Stimulated activated CD4-positive, alpha-beta T cell treated with anti-CD3 and anti-CD28 coated beads, Interleukin-4, amount 100 ng/mL, for 24 hours (primary cell): ENCODE measurements at regions not wholly inside any gene's neighbourhood (a gene's known extent, or its start where the extent isn't known, plus 50 kb on each side); places are given as distances from the start of the nearest gene placed in this dataset.
"Not testable (repeated sequence)": the region's sequence is repeated elsewhere in the genome, so short reads cannot be mapped to it uniquely, and the experiment has no call there.

ENCODE experiments used
- DNase-seq: peaks from one replicate; pipeline ENCODE4 v3.0.0-alpha.2; 2020

DNA sequence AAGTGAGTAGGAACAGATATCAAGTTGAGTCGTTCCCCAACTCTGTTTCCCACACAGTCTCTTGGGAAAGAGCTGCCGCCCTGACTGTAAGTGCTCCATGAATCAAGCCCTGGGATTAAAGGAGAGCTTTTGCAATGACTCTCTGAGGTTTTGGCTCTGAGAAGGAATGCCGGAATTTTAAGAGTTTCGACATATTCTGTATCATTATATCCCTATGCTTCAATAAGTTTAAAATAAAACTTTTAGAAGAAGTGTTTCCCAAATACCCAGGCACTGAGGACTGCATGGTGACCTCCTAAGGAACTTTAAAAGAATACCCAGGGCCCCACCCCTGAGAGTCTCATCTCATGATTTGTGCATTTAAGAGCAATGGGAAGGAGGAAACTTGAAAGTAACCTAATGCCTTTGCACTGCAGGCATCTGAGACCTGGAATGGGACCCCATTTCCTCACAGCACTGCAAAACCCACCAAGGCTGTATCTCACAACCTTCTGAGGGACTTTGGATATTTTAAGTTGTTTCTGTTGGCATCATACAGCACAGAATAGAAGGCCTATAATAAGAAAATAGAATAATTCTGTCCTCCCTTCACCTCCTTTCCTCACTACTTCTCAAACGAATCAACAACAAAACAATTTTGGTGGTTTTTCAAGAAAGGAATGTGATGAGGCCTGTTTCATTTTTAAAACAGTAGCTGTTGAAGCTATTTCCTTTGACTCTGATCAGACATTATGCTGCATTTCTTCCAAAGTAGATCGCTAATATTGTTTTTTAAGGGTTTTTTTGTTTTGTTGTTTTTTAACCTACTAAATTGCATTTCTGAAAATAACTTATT lies 121.2 kb downstream of the GASK1B start:
- DNase-seq = no peak

GRCh38 chr4:158050942-158051341 lies 121.9 kb downstream of the GASK1B start:
- DNase-seq = no peak

GRCh38 chr4:158046345-158046744 lies 126.5 kb downstream of the GASK1B start:
- DNase-seq = no peak

GRCh38 chr4:158043971-158044618 lies 128.7 kb downstream of the GASK1B start:
- DNase-seq = no peak

DNA sequence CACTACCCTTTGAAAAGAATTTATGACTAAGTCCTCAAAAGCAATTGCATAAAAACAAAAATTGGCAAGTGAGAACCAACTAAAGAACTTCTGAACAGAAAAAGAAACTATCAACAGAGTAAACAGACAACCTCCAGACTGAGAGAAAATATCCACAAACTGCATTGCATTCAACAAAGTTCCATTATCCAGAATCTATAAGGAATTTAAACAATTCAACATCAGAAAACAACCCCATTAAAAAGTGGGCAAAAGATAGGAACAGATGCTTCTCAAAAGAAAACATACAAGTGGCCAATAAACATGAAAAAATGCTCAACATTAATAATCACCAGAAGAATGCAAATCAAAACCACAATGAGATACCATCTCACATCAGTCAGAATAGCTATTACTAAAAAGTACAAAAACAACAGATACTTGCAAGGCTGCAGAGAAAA lies 130.2 kb downstream of the GASK1B start:
- no peak for DNase-seq

DNA sequence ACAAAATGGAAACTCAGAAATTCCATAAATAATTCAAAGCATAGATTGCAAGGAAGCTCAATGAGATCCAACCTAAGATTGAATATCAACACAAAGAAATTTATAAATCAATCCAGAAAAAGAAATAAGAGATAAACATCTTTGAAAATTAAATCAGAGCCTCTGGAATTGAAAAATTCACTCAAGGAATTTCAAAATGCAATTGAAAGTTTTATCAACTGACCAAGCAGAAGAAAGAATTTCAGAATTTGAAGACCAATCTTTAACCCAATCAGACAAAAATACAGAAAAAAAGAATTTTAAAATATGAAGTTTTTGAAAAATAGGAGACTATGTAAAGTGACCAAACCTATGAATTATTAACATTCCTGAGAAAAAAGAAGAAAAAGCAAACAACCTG lies 134.1 kb downstream of the GASK1B start:
- no peak for DNase-seq

DNA sequence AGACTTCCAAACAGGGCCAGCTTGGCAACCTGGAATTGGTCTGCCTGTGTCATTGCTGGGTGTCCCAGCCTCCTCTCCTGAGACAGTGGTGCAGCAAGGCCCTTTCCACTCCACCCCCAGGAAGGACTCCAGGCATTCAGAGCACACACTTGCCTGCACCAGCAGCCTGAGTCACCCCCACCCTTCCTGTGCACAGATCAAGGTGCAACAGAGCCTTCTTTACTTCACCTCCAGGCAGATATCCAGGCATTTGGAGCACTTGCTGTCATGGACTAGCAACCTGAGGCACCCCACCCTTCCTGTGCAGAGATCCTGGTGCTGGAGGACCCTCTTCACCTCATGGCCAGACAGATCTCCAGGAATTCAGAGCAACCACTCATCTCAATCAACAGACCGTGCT lies 135.8 kb downstream of the GASK1B start:
- no peak for DNase-seq

DNA sequence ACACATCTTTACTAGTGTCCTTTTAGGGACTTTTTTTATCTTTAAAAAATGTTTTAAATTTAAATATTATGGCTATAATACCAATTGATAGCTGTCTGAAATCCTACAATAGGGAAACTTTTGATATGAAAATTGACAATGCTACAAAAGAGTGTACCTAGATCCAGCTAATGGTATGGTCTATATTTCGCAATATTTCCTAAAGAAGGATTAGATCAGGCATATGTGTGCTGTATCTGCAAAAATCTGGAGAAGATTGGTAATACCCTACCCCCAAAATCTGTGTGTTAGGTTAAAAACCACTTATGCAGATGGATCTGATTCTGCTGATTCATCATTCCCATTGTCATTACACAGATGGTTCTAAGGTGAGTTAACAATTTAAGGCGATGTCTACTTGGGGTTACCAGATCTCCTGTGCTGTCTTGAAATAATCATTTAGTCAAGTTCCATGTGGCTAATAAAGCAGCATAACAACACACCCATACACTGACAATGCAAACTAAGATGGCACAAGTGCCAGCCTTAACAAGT lies 137.1 kb downstream of the GASK1B start:
- no peak for DNase-seq

DNA sequence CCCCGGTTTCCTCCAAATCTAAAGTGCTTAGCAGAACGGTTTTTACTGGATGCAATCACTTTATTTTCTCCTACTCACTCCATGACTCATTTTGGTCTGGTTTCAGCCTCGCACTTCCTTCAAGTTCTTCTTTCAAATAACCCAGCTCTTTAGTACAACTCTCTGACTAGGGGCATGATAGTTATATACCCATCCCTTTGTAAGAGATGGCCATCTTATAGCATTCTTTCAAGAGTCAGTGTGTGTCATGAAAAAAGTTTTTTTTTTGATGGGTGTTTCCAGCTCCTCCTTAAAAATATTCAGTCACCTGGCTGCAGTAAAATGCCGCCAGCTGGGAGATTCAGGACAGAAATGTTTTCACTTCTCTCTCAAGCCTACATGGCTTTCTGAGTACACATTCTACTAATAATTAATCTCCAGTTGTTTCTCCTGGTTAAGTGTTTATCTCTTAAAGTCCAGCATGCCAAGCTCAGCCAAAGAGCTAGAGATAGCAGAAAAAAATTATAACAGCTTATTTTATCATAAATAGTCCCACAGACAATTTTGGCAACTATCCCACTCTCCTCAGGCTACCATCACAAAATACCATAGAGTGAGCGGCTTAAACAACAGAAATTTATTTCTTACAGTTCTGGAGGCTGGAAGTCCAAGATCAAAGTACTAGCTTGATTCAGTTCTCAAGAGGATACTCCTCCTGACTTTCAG lies 139.3 kb downstream of the GASK1B start:
- no peak for DNase-seq

DNA sequence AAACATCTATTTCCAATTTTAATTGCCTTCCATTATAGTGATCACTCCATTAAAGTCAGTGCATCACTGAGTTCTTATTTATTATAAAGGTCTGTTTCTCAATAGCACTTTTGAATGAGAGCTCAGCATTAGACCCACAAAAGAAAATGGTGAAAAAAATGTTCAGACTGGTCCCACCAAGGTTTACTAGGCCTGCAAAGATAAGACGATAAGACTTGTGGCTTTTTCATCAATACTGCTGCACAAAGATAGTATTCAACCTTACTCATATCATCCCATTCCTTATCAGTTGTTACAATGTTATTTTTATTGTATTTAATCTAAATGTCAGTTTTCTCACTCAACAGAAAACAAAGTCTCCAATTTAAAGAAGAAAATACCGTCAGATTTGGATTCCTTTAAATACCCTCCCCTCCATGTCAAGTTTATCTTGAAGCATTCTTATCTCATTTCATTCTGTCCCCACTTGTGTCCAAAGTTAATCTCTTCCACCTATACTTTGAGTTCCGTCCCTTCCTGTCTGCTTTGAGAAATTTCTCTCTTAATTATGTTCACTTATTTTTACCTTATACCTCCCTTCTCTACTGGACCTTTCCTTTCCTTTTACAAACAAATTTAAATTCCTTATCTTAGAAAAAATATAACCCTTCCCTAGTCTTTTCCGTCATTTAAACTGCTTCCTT lies 140.0 kb downstream of the GASK1B start:
- no peak for DNase-seq

DNA sequence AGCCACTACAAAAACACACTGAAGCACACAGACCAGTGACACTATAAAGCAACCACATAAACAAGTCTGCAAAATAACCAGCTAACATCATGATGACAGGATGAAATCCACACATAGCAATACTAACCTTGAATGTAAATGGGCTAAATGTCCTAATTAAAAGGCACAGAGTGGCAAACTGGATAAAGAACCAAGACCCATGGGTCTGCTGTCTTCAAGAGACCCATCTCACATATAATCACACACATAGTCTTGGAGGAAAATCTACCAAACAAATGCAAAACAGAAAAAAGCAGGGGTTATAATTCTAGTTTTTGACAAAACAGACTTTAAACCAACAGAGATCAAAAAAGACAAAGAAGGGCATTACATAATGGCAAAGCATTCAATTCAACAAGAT lies 144.4 kb downstream of the GASK1B start:
- not testable (repeated sequence) for DNase-seq

GRCh38 chr4:158025131-158025530 lies 147.7 kb downstream of the GASK1B start:
- no peak for DNase-seq

- no peak for DNase-seq
Observed at GRCh38 chr4:158020734-158021346, 152.0 kb downstream of the GASK1B start.

DNA sequence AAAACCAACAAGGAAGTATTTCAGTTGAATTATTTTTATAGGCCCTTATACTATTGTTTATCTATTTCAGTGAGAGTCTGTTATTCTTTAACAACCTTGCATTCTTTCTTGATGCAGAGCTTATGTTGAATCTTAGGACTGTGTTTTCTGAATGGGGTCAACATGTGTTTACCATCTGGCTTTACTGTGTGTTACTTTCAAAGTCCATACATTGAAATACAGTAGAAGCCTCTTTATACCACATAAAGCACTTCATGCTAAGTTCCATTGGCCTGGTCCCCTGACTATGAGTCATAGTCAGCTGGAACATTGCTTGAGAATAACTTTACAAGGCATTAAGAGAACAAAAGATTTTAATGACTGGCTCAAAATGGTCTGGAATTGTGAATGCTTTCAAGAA lies 152.6 kb downstream of the GASK1B start:
- no peak for DNase-seq

DNA sequence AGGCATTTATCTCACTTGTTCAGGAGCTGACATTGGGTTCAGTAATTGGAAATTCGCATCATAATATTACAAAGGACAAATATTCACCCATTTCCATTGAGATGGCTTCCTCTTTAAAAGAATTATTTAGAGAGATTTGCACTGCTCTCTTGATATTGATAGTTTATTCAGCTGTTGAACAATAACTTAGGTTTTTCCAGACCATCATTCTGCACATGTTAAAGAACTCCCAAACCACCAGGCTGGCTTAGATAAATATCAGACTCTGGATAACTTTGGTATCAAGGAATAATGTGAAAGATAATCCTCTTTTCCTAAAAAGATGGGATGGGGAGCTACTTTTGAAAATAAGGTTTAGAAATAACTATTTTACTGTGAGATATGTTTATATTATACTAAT lies 154.0 kb downstream of the GASK1B start:
- no peak for DNase-seq

DNA sequence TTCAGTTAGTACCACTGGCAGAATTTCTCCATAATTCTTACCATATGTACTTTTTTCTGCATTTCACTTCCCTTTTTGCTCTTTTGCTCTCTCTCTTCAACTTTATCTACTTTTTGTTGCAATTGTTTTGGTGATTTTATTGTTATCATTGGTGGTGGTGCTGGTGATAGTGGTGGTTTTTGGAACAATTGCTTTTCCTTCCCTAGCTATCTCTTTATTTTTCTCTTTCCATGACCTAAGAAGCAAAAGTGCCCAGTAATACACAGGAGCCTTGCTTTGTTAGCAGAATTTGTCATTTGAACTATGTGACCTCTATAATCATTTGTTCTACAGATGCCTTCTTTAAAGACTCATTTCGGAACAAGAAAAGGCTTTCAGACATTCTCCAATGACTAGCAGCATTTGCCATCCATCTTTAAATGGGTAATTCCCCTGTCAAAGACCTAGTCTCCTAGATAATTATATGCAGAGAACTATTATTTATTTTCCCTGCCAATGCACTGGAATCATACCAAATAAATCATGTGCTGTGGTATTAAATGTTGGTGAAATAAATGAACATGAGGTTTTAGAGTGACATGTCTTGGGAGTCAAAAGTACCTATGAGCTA lies 154.5 kb downstream of the GASK1B start:
- DNase-seq = no peak

DNA sequence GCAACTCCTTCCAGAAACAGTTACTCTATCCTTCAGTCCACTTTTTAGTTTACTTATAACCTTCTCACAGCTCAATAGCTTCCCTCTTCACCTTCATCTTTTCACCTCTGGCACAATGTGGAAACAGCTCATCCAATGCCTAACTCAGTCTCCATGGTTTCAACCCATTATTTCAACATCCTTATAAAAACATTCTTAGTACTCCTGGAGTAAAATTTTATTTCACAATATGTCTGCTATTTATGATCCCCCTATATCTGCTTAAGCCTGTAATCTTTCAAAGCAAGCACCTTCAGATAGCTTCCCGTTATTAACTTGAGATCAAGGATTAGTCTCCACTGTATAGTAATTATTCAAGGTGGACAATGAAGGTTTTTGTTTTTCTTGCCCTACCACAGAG lies 156.3 kb downstream of the GASK1B start:
- DNase-seq = no peak

GRCh38 chr4:158015241-158015640 lies 157.6 kb downstream of the GASK1B start:
- DNase-seq = no peak

DNA sequence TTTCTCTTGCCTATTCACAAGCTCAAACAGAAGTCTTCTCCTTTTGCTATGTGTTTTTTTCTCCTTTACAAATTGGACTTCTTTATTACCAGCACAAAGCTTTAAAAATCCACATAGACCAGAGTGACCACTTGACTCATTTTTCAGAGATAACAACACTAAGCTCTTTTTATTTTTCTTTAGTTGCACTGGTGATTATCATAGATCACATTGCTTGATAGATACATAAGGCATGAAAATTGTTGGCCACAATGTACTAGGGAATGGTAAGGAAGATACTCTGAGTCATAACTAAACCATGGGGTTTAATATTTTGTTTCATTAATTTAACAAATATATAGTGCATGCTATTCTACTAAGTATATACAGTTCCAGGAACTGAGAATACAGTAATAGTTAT lies 159.0 kb downstream of the GASK1B start:
- DNase-seq = no peak

- no peak for DNase-seq
Observed at GRCh38 chr4:158010361-158010760, 162.5 kb downstream of the GASK1B start.

DNA sequence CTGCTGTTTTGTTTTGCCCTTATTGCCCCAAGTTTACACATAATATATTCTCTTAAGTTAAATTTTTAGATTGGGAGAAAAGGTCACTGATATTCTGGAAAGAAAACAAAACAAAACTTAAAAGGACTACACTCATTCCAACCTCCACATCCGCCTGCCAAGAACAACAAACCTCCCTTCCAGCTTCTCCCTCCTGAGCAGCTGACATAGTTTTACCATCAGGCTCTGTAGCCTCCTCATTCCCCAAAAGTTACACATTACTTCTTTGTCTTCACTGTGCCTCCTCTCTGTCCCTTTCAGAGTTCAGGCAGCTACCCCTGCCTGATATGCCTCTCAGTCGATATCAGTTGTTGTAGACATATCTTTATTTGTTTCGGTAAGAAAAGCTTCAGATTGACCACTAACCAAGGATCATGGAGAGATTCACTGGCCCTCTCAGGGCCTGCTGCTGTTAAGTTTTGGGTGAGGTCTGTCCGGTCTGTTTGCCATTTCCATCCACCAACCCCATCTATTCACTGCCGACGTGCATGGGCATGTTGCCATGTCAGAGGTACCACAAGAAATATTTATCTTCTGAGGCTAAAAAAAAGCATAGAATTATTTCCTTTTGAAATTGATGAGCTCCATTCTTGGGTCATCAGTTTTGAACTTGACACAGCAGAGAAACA lies 164.1 kb downstream of the GASK1B start:
- DNase-seq = no peak

- DNase-seq = no peak
Observed at GRCh38 chr4:158007566-158007965, 165.3 kb downstream of the GASK1B start.
